Transverse colon (tissue), 4 donors: ENCODE measurements at regions not wholly inside any gene's neighbourhood (a gene's known extent, or its start where the extent isn't known, plus 50 kb on each side); places are given as distances from the start of the nearest gene placed in this dataset.

Source experiments
- DNase-seq: peaks from one replicate; pipeline ENCODE4 v3.0.0-alpha.2; 2019
- H3K27ac ChIP-seq, 4 donors: fragments of 200-600 bp; sonication (generic); 2 replicates each; pipeline ENCODE4 v1.5.1; 2016 to 2018; ENCODE audit warnings: inconsistent platforms in 4 of 4
- H3K27me3 ChIP-seq: fragments of 200-600 bp; sonication (generic); 2 replicates; pipeline ENCODE4 v1.5.1; 2017; ENCODE audit warnings: inconsistent platforms
- H3K36me3 ChIP-seq, 4 donors: fragments of 200-600 bp; sonication (generic); 2 replicates each; pipeline ENCODE4 v1.5.1; 2017 to 2019; ENCODE audit warnings: inconsistent platforms in 4 of 4
- H3K4me1 ChIP-seq, 4 donors: fragments of 200-600 bp; sonication (generic); 2 replicates each; pipeline ENCODE4 v1.5.1; 2017 to 2020; ENCODE audit warnings: inconsistent platforms in 4 of 4
- H3K4me3 ChIP-seq, 4 donors: fragments of 200-600 bp; sonication (generic); 1 replicate in 1 of 4; 2 replicates in 3 of 4; pipeline versions ENCODE4 v1.5.1 to v1.6.1; 2017 to 2019; ENCODE audit warnings: inconsistent platforms in 4 of 4
- H3K9me3 ChIP-seq, 2 donors: fragments of 200-600 bp; sonication (generic); 2 replicates each; pipeline ENCODE4 v1.5.1; 2017 to 2019; ENCODE audit warnings: inconsistent platforms in 2 of 2
- CTCF ChIP-seq, 5 experiments: fragments of 200-600 bp in 3 of 5; fragments of 450-650 bp in 2 of 5; sonication (generic) in 3 of 5; IDR thresholded peaks; 1 replicate in 2 of 5; 2 replicates in 3 of 5; pipeline ENCODE4 v1.5.1; 2016 to 2017; ENCODE audit warnings: antibody characterized with exemption in 5 of 5, inconsistent platforms in 3 of 5, mild to moderate bottlenecking in 2 of 5, moderate library complexity in 1 of 5
- EP300 ChIP-seq: sonication (generic); formaldehyde crosslinking; IDR thresholded peaks from one replicate; pipeline ENCODE4 v1.6.1; 2017; ENCODE audit warnings: antibody characterized with exemption, low read depth
- POLR2A ChIP-seq: fragments of 450-650 bp; IDR thresholded peaks from one replicate; pipeline ENCODE4 v1.6.1; 2016; ENCODE audit warnings: antibody characterized with exemption, mild to moderate bottlenecking, moderate library complexity
- POLR2AphosphoS5 ChIP-seq, 3 donors: sonication (generic); formaldehyde crosslinking; IDR thresholded peaks; one replicate each; pipeline ENCODE4 v1.6.1; 2016; ENCODE audit warnings: antibody characterized with exemption in 3 of 3
- WGBS, 2 donors: methylation state at CpG; one replicate each; pipeline ENCODE4 v1.1.5; 2018; ENCODE audit warnings: low coverage in 1 of 2; 5-methylcytosine and 5-hydroxymethylcytosine counted together
- in situ Hi-C, 4 donors: fragments of 200-750 bp; cut with MboI; loops; one replicate each; pipeline versions ENCODE4 v1.15.0 to v1.15.1; 2017; ENCODE audit warnings: low sequenced_read_pairs in 3 of 4, low pct_ligation_motif_present in 1 of 4, low pct_unique_long_range_greater_than_20kb in 1 of 4
- intact Hi-C: fragments of 100-400 bp; cut with DNase I; formaldehyde crosslinking; loops from one replicate; pipeline ENCODE4 v1.15.1; 2023; ENCODE audit warnings: low total_unique reads

GRCh38 chr12:42979746-42980145, 390.2 kb upstream of the PRICKLE1 start:
- Histone ChIP-seq H3K36me3 (no peaks in the 10 kb centered on the region), H3K4me1 (no peaks in the 10 kb centered on the region), H3K4me3 (no peak overlapping the region), H3K27ac (no peak overlapping the region), H3K27me3 (no peaks in the 10 kb centered on the region), H3K9me3 (no peaks in the 10 kb centered on the region)
- in situ Hi-C loops = no loop called here
- intact Hi-C loops = no loop called here
- no peak for DNase-seq
- no peak for TF ChIP-seq CTCF (IDR thresholded peaks at IDR 0.05)
- TF ChIP-seq POLR2A = no peak
- TF ChIP-seq POLR2AphosphoS5 (IDR thresholded peaks at IDR 0.05) = no peak
- no peak for TF ChIP-seq EP300

- intact Hi-C loops = no loop called here
- Histone ChIP-seq H3K27me3 (no peaks in the 10 kb centered on the region), H3K4me3 (no peak overlapping the region), H3K4me1 (no peaks in the 10 kb centered on the region), H3K27ac (no peak overlapping the region), H3K9me3 (no peaks in the 10 kb centered on the region), H3K36me3 (no peaks in the 10 kb centered on the region)
- TF ChIP-seq CTCF (IDR thresholded peaks at IDR 0.05) = no peak
- no peak for TF ChIP-seq POLR2AphosphoS5 (IDR thresholded peaks at IDR 0.05)
- TF ChIP-seq POLR2A = no peak
- TF ChIP-seq EP300 = no peak
- DNase-seq = no peak
- WGBS, 2 donors = 43 to 50% methylated on average over 1 of the region's 1 CpG
- in situ Hi-C loops = no loop called here
Observed at GRCh38 chr12:42978708-42979107, 389.2 kb upstream of the PRICKLE1 start.

DNA sequence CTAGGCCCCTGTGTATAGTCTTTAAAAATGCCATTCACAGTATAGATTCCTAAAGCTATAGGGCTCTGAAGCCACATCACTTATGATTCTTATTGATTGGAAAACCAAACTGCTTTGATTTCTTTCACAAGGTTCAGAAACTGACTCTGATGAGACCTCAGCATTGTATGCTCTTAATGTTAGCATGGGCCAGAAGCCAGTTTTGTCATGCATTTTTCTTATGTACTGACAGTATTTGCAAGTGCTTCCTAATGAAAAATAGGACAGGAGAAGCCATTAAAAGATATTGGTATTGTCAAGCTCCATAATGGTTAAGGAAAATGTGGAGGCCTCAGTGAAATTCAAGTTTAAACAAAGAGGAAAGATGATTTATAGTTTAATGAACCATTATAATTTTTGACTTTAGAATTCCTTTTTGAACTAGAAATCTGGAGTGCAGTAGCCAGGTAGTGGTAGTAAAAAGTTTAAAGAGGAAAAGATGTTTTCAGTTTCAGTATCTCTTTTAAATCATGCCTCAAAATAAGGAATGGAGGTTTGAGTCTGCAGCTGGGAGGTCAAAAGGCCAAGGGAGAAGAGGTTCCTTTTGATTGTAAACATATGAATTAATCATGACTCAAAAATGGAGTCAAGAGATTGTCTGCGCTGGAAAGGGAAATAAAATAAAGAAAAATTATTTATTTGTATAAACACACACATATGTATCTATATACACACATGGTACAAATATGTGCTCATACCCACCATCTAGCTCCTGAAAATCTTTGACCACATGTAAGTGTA, 388.1 kb upstream of the PRICKLE1 start:
- WGBS, 2 donors = 0 to 58% methylated on average over 1 of the region's 1 CpG
- TF ChIP-seq CTCF (IDR thresholded peaks at IDR 0.05) (no peak), POLR2A (no peak), POLR2AphosphoS5 (IDR thresholded peaks at IDR 0.05) (no peak), EP300 (no peak)
- Histone ChIP-seq H3K27me3 (no peaks in the 10 kb centered on the region), H3K27ac (no peak overlapping the region), H3K4me3 (no peak overlapping the region), H3K9me3 (no peaks in the 10 kb centered on the region), H3K36me3 (no peaks in the 10 kb centered on the region), H3K4me1 (no peaks in the 10 kb centered on the region)
- intact Hi-C loops = no loop called here
- DNase-seq = no peak
- in situ Hi-C loops = no loop called here

DNA sequence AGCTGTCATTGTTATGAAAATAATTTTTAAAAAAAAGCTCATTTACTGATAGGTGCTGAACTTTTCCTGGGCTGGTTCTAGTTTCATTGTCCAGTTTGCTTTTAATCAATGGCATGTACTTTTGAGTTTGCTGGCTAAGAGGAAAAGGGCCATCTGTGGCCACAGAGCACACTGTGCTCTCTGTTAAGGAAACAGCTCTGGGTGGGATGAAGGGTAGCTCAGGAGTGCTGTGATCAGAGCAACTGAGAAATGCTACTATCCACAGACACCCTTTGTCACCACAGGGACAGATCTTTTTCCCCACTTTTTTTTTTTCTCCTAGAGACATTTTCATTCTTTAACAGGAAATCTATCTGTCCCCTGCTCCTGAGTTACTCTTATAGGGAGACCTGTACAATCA, 387.1 kb upstream of the PRICKLE1 start:
- H3K27me3 ChIP-seq = no peaks in the 10 kb centered on the region
- no peak for DNase-seq
- H3K36me3 ChIP-seq = no peaks in the 10 kb centered on the region
- H3K4me3 ChIP-seq = no peak overlapping the region
- peaks cover 0 to 2% of the 10 kb centered on the region in 2 donors for H3K9me3 ChIP-seq
- in situ Hi-C loops (no loop called here), intact Hi-C loops (no loop called here)
- H3K4me1 ChIP-seq = no peaks in the 10 kb centered on the region
- TF ChIP-seq POLR2AphosphoS5 (IDR thresholded peaks at IDR 0.05) = no peak
- no peak for TF ChIP-seq CTCF (IDR thresholded peaks at IDR 0.05)
- no peak for TF ChIP-seq EP300
- no peak for TF ChIP-seq POLR2A
- H3K27ac ChIP-seq = no peak overlapping the region
